ENCODE measurements at regions not wholly inside any gene's neighbourhood (a gene's known extent, or its start where the extent isn't known, plus 50 kb on each side); places are given as distances from the start of the nearest gene placed in this dataset.

DNA sequence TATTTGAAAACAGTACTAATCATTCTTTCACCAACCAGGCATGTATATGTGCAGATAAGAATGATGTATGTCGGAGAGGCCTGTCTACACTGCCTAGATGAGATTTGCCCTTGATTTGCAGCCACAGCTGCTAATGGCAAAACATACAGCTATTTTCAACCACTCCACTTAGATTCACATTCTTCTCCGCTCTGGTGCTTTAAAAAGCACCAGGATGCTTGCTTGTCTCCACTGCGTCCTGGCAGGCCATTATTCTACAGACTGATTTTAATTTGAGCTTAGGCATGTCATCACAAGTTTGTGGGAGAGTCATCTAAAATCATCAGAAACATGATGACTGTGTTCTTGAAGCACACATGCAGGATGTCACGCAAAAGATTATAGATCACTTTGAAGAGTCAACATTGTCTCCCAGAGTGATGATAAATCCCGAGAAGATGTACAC lies 119.0 kb upstream of the NRIP1 start (continued):
- TF ChIP-seq, protein P1, sequence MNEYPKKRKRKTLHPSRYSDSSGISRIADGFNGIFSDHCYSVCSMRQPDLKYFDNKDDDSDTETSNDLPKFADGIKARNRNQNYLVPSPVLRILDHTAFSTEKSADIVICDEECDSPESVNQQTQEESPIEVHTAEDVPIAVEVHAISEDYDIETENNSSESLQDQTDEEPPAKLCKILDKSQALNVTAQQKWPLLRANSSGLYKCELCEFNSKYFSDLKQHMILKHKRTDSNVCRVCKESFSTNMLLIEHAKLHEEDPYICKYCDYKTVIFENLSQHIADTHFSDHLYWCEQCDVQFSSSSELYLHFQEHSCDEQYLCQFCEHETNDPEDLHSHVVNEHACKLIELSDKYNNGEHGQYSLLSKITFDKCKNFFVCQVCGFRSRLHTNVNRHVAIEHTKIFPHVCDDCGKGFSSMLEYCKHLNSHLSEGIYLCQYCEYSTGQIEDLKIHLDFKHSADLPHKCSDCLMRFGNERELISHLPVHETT (CRISPR knock-in tag; conservative IDR thresholded peaks at IDR 0.05), result no peak
- TF ChIP-seq POGZ (CRISPR knock-in tag; IDR thresholded peaks at IDR 0.05), result no peak
- no peak for TF ChIP-seq HNRNPLL (IDR thresholded peaks at IDR 0.05; ENCODE audit: low read depth, low read length, poor library complexity, severe bottlenecking)

DNA sequence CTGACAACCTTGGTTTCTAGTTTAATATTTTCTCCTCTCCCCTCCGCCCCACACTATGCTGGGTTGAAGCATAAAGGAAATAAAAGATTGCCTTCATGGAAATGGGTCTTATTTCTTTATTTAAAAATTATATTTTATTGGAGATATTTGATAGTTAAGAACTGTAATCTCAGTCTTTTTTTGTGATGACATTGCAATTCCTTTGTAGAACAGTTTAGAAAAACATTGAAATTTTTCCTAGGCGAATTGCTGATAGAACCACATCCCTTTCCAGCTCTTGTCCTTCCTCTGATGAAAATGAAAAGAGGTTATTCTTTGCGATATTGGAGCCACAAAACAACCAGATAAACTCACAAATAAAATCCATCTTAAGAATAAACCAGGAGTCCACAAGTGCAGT lies 125.6 kb upstream of the NRIP1 start:
- 97% methylated on average over 3 of the region's 3 CpGs for WGBS (ENCODE audit: low lambda C conversion rate)
- no peaks in the 10 kb centered on the region for H3K9me3 ChIP-seq (ENCODE audit: low read length)
- no TSS peak for BruUV-seq (replicated peaks)
- peaks cover 23% of the 10 kb centered on the region for H3K4me1 ChIP-seq (ENCODE audit: insufficient read depth, low read length)
- no peak overlapping the region for H3K9ac ChIP-seq (ENCODE audit: insufficient read depth, low read depth, low read length)
- no peak for FAIRE-seq
- no peaks in the 10 kb centered on the region for H3K27me3 ChIP-seq (ENCODE audit: control insufficient read depth in 1 of 2, insufficient read depth in 2 of 2, low read length in 2 of 2)
- intact Hi-C loops (cut with micrococcal nuclease; ENCODE audit: unreplicated experiment), result no loop called here
- TF ChIP-seq MAFK (conservative IDR thresholded peaks at IDR 0.05 in 1 of 2, IDR thresholded peaks at IDR 0.05 in 1 of 2; ENCODE audit: low read length in 2 of 2), result peak; percentile 62 to 85
- TF ChIP-seq NFIB (CRISPR knock-in tag; IDR thresholded peaks at IDR 0.05; ENCODE audit: borderline replicate concordance), result no peak
- peak; percentile 80 for TF ChIP-seq MAFF (IDR thresholded peaks at IDR 0.05; ENCODE audit: low read depth, low read length)
- no peak overlapping the region for H3K4me2 ChIP-seq (ENCODE audit: low read depth, low read length)
- H3K36me3 ChIP-seq (replicated peaks in 1 of 2; ENCODE audit: control insufficient read depth in 1 of 2, insufficient read depth in 2 of 2, low read length in 2 of 2), result no peaks in the 10 kb centered on the region
- in situ Hi-C loops (cut with HindIII; ENCODE audit: extremely low pct_ligation_motif_present, low pct_unique_long_range_greater_than_20kb), result no loop called here
- H3K27ac ChIP-seq (ENCODE audit: extremely low read length, insufficient read depth, low read length), result no peak overlapping the region
- H4K20me1 ChIP-seq (ENCODE audit: insufficient read depth, low read length), result no peaks in the 10 kb centered on the region
- CTCF ChIA-PET (ENCODE audit: low intra/inter-chr PET ratio, low total read pairs), result no interaction called here
- no peak for ATAC-seq
- POLR2A ChIA-PET, result no interaction called here
- H2AFZ ChIP-seq (ENCODE audit: low read length), result no peak overlapping the region
- H3K79me2 ChIP-seq (ENCODE audit: insufficient read depth, low read length), result no peaks in the 10 kb centered on the region
- DNase-seq (ENCODE audit: low spot score), result no peak
- H3K4me3 ChIP-seq (replicated peaks in 1 of 3; ENCODE audit: insufficient read depth in 1 of 3, low read depth in 2 of 3, low read length in 3 of 3), result no peak overlapping the region

DNA sequence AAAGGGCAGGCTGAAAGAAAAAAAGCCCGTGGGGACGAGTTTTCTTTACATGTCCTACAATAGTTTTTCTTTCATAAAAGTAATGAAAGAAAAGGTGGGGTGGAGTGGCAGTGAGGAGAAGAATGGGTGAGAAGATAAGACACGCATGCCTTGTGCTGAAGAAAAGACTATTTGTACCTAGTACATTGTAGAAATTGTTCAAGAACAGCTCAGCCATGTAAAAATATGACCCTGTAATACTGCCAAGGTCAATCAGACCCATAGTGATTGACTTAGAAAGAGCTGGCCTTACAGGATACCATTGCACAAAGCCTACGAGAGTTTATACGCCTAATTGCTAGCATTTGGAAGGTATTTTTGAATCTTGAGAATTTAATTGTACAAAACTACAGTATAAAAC lies 126.0 kb upstream of the NRIP1 start:
- ChIA-PET CTCF (ENCODE audit: low intra/inter-chr PET ratio, low total read pairs) (no interaction called here), POLR2A (no interaction called here)
- intact Hi-C loops (cut with micrococcal nuclease; ENCODE audit: unreplicated experiment) (no loop called here), in situ Hi-C loops (cut with HindIII; ENCODE audit: extremely low pct_ligation_motif_present, low pct_unique_long_range_greater_than_20kb) (no loop called here)
- H3K27ac ChIP-seq (ENCODE audit: extremely low read length, insufficient read depth, low read length), result no peak overlapping the region
- no peak overlapping the region for H3K4me3 ChIP-seq (replicated peaks in 1 of 3; ENCODE audit: insufficient read depth in 1 of 3, low read depth in 2 of 3, low read length in 3 of 3)
- H3K27me3 ChIP-seq (ENCODE audit: control insufficient read depth in 1 of 2, insufficient read depth in 2 of 2, low read length in 2 of 2), result no peaks in the 10 kb centered on the region
- H3K4me2 ChIP-seq (ENCODE audit: low read depth, low read length), result no peak overlapping the region
- no TSS peak for BruUV-seq (replicated peaks)
- DNase-seq (ENCODE audit: low spot score) (no peak), FAIRE-seq (no peak), ATAC-seq (no peak)
- H3K79me2 ChIP-seq (ENCODE audit: insufficient read depth, low read length), result no peaks in the 10 kb centered on the region
- peaks cover 27% of the 10 kb centered on the region for H3K4me1 ChIP-seq (ENCODE audit: insufficient read depth, low read length)
- no peaks in the 10 kb centered on the region for H4K20me1 ChIP-seq (ENCODE audit: insufficient read depth, low read length)
- H3K36me3 ChIP-seq (replicated peaks in 1 of 2; ENCODE audit: control insufficient read depth in 1 of 2, insufficient read depth in 2 of 2, low read length in 2 of 2), result no peaks in the 10 kb centered on the region
- H3K9me3 ChIP-seq (ENCODE audit: low read length), result no peaks in the 10 kb centered on the region
- no peak overlapping the region for H2AFZ ChIP-seq (ENCODE audit: low read length)
- no peak overlapping the region for H3K9ac ChIP-seq (ENCODE audit: insufficient read depth, low read depth, low read length)
- WGBS (ENCODE audit: low lambda C conversion rate), result 95% methylated on average over 5 of the region's 5 CpGs
- TF ChIP-seq, protein P2, sequence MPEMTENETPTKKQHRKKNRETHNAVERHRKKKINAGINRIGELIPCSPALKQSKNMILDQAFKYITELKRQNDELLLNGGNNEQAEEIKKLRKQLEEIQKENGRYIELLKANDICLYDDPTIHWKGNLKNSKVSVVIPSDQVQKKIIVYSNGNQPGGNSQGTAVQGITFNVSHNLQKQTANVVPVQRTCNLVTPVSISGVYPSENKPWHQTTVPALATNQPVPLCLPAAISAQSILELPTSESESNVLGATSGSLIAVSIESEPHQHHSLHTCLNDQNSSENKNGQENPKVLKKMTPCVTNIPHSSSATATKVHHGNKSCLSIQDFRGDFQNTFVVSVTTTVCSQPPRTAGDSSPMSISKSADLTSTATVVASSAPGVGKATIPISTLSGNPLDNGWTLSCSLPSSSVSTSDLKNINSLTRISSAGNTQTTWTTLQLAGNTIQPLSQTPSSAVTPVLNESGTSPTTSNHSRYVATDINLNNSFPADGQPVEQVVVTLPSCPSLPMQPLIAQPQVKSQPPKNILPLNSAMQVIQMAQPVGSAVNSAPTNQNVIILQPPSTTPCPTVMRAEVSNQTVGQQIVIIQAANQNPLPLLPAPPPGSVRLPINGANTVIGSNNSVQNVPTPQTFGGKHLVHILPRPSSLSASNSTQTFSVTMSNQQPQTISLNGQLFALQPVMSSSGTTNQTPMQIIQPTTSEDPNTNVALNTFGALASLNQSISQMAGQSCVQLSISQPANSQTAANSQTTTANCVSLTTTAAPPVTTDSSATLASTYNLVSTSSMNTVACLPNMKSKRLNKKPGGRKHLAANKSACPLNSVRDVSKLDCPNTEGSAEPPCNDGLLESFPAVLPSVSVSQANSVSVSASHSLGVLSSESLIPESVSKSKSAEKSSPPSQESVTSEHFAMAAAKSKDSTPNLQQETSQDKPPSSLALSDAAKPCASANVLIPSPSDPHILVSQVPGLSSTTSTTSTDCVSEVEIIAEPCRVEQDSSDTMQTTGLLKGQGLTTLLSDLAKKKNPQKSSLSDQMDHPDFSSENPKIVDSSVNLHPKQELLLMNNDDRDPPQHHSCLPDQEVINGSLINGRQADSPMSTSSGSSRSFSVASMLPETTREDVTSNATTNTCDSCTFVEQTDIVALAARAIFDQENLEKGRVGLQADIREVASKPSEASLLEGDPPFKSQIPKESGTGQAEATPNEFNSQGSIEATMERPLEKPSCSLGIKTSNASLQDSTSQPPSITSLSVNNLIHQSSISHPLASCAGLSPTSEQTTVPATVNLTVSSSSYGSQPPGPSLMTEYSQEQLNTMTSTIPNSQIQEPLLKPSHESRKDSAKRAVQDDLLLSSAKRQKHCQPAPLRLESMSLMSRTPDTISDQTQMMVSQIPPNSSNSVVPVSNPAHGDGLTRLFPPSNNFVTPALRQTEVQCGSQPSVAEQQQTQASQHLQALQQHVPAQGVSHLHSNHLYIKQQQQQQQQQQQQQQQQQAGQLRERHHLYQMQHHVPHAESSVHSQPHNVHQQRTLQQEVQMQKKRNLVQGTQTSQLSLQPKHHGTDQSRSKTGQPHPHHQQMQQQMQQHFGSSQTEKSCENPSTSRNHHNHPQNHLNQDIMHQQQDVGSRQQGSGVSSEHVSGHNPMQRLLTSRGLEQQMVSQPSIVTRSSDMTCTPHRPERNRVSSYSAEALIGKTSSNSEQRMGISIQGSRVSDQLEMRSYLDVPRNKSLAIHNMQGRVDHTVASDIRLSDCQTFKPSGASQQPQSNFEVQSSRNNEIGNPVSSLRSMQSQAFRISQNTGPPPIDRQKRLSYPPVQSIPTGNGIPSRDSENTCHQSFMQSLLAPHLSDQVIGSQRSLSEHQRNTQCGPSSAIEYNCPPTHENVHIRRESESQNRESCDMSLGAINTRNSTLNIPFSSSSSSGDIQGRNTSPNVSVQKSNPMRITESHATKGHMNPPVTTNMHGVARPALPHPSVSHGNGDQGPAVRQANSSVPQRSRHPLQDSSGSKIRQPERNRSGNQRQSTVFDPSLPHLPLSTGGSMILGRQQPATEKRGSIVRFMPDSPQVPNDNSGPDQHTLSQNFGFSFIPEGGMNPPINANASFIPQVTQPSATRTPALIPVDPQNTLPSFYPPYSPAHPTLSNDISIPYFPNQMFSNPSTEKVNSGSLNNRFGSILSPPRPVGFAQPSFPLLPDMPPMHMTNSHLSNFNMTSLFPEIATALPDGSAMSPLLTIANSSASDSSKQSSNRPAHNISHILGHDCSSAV (CRISPR knock-in tag; IDR thresholded peaks at IDR 0.05; ENCODE audit: borderline replicate concordance), result no peak
